CD4-positive, alpha-beta T cell treated with Interleukin-6 for 4 hours (primary cell): ENCODE measurements at regions not wholly inside any gene's neighbourhood (a gene's known extent, or its start where the extent isn't known, plus 50 kb on each side); places are given as distances from the start of the nearest gene placed in this dataset.

Experiments
- DNase-seq: peaks from one replicate; pipeline ENCODE4 v3.0.0-alpha.2; 2020; ENCODE audit warnings: mixed read lengths

DNA sequence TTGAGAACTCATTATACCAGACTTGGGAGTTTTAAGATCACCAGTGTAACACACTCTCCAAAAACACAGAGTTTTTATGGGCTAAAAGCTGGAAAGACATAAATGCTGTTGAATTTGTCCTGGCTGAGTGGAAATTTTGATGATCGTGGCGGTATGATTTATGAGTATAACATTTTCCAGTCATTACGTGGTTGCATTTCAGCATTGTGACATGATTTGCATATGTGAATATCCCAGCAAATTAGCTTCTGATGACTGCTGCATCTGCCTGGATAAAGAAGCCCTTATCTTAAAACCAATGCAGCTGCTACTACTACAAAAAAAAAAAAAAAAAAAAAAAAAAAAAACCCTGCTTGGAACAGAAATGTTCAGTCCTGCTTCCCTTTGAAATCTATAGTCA, 850.9 kb downstream of the TFAP2A start:
- no peak for DNase-seq

DNA sequence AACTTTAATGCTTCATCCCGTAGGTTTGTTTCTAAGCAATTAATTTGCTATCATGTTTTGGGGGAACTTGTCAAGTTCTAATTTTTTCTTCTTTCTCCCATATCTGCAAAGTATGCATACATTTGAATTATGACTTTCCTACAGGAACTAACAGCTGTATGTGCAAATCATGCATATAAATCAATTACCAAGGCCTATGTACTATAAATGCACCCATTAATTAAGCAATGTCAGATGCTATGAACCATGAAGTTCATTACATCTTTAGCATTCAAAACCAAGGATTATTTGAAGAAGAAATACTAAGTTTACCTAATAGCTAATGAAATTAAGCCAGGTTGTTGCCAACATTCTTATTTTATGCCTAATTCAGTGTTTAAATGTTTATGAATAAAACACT, 851.3 kb downstream of the TFAP2A start:
- DNase-seq = no peak

DNA sequence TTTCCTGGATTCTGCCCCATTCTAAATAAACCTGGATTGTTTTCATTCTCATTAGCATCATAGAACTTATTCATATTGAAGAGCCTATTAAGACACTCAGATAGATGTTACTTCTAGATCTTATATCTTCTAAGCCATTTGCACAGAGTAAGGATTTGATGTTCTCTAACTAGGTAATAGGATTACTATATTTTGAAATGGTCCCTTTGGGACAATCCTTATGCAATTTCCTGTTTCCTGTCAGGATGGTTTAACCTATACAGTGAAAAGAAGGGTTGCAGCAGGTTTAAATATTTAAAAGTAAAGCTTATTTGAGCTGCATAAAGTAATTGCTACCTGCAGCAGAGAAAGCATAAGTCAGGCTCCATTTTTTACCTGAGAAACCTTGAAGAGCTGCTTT, 860.1 kb downstream of the TFAP2A start:
- no peak for DNase-seq

DNA sequence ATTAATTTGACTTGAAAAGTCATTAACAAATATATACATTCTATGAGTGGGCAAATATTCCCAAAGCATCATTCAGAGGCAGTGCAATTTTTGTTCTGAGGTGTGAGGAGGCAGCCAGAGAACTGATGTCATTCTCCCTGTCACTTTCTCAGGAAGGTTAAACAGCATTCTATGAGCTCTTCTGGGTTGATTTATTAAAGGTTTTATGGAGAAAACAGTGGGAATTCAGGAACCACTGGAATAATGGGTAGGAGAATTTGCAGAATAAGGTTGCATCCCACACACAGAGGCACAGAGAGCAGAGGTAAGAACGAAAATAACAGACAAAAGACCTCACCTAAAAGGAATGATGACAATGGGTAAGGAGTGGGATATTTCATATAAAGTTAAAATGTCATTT, 860.6 kb downstream of the TFAP2A start:
- DNase-seq = no peak

DNA sequence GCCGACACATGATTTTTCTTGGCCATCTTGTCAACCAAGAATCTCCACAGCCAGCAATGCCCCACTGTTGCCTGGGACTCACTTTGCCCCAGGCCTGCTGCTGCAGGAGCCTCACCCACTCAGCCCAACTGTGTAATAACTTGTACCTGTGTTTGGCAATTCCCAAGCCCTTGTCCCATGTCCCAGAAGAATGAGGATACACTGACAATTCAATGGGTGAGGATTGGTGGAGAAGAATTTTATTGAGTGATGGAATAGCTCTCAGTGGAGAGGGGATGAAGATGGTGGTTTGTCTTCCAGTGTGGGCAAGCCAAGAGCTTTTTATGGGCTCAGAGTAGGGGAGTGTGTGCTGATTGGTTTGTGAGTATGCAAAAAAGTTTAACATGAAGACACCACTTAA, 861.9 kb downstream of the TFAP2A start:
- no peak for DNase-seq

DNA sequence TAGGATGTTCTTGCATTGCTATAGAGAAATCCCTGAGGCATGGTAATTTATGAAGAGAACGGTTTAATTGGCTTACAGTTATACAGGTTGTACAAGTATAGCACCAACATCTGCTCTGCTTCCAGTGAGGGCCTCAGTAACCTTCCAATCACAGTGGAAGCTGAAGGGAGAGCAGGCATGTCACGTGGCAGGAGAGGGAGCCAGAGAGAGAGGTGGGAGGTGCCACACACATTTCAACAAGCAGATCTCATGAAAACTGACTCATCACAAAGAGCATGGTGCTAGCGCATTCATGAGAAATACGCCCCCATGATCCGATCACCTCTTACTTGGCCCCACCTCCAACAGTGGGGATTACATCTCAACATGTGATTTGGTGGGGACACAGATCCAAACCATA, 871.2 kb downstream of the TFAP2A start:
- DNase-seq = no peak

DNA sequence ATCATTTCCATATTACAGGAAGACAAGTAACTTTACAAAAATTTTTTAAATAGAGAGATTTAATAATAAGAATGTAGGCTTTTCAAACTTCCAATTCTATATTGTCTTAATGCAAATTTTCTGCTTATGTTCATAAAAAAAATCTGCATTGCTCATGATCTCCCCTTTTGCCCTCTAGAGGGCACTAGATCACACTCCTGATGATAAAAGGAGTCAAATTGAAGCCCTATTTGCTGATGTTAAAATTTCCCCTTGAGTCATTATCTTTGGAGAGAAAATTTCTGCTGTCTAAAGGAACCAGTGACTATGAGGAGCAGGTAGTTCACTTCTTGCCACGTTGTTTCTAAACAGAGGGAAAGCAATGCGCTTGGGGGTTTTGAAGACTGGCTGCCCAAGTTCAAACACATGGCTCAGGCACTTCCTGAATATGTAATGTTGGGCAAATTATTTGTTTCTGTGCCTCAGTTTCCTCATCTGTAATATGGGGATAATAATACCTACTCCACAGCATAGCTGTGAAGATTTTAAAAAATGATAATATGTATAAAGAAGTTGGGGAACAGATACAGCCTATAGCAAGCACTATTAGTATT, 874.2 kb downstream of the TFAP2A start:
- no peak for DNase-seq

DNA sequence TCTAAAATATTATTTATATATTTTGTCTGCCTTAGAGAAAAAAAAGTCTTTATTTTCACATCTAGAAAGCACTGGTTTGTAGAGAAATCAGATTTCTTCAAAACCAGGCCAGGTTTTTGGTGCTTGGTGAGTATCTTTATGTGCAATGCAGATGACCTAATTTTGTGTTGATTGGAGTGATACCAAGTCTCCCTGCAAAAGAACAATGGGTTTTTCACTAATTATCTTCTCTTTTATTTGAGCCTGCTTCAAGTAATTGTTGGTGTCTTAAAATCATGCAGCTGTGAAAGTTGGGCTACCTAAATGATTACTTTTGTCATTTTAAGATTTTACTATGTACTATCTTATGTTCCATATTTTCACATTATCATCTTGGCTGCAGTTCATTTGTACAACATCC, 874.7 kb downstream of the TFAP2A start:
- no peak for DNase-seq

DNA sequence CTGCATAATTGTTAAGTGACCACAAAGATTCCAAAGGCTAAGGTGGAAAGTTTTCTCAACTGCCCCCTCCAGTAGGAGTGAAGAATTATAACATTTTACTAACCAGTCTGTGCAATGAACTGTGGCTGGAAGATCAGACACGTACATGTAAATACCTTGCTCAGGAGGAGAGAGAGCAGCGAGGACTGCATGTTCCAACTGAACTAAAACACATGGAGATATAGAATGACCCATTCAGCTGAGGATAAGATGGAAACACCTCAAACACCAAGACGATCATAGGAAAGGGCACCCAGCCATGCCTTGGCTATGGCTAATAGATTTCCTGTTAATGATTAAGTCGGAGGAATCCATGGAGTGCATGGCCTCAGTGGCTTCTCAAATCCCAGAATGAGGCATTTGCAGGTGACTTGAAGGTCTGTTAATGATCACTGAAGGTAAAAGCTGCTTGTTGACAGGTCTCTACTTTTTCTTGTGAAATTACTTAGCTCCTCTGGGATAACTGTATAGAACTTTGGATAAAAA, 875.6 kb downstream of the TFAP2A start:
- no peak for DNase-seq

DNA sequence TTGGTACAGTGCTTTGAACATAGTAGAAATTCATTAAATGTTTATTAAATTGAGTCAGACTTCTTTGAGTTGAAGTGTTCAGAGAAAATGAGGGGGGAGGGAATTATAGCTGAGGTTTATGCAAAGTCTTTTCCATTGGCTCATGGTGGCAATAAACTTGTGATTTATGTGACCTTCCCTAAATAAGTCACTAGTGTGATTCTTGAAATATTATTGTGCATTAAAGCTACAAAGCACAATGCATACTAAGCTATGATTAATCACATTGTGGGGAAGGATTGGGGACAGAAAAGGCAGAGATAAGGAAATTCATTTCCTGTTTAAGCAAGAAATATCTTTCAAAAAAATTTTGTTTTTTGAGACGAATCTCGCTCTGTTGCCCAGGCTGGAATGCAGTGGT, 877.5 kb downstream of the TFAP2A start:
- DNase-seq = no peak

DNA sequence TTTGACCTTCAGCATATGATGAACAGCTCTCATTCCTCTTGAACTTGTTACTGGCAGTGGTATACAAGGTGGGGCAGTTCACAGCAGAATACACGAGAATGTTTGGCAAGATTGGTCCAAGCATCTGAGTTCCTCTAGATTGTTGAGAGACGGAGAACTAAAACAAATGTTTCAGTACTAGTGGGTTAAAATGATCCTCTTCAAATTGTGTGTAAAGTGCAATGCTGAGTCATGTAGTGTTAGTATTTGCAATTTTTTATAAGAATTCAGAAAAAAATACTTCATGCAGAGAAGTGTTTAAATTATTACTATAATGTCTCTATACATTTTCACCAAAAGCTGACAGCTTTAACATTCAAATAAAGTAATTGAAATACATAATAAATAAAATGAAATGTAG, 879.8 kb downstream of the TFAP2A start:
- no peak for DNase-seq

DNA sequence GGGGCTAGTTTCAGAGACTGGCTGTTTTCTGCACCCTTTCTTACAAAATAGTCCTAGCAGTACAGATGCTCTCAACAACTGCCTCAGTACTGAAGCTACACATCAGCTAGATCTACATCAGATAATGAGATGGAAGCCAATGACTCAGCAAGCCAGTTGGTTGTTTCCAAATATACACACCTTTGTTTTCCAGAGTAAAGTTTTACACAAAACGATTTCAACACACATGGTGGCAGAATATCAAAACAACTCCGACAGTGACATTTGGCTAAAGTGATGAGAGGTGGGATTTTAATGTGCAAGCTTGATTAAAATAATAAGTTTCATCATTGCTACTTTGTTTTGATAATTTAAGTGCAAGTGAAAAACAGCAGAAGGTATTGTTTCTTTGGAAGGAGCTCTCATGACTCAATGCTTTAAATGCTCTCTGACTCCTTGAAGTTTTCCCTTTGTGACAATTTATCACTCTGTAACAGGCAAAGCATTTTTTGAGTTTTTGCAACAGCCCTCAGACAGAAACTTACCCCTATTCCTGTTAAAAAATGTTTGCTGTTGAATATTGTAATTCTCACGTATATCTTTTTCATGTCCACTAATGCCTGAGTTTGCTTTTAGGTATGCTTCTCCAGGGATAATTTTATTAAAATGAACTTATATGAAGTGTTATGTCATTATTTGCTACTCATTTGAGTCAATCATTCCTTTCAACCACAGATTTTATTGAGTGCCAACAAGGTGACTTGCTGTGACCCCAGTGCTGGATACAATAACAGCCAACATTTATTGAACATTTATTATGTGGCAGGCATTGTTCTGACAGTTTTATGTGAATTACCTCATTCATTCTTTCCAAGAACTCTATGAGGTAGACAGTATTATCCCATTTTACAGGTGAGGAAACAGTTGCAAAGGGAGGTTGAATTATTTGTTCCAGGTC, 882.0 kb downstream of the TFAP2A start:
- DNase-seq = no peak

DNA sequence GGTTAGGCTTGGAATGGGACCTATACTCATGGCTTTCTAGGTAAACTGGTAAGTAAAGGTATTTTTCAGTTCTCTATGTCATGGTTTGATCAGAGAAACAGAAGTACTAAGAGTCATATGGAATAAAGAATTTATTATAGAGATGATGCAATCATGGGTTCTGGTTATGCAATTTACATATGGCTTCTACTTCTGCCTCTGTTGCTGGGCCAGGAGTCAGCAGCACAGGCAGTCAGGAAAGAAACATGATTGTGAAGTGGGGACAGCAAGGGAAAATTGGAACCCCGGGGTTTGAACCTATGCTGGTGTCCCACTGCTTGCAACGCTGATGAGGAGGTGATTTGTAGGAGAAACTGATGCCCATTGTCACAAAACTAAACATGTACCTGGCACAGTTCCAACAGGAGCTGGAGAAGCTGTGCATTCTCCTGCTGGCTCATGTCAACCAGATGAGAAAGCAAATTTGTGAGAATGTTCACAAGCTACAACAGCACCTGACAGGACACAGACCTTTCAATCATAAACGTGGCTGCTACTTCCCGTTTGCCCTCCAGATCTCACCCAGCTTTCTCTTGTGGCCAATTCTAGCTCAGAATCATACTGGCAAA, 887.1 kb downstream of the TFAP2A start:
- DNase-seq = no peak

DNA sequence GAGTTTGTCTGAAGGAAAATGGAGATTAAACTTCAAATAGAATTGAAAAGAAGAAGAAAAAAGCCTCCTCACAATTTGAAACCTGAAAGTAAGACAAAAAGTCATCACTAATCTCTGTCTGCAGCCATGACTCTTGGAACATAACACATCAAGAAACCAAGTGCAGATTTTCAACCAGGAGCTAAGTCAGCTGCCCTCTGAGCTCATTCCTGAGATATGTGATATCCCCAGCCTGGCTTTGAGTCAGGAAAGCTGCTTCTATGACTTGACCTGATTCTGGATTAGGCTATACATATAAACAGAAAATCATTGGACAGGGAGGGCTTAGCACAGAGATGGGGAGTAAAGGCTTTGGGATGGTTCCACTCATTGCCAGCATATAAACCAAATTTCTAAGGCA, 891.4 kb downstream of the TFAP2A start:
- no peak for DNase-seq

DNA sequence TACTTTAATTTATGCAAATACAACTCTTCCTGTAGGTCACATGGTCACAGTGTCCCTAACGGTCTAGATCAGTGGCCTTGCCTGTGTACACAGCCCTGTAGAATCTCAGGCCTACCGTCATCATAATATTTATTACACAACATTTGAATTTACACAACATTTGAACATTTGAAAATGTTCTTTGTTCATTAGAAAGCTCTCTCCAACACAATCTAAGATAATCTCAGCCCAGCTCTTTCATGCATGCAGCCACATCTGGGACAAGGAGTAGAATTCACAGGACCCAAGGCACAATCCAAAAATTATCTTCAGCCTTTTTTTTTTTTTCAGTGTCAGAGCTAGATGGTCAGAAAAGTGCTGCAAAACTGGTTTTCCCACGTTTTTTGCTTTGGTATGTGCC, 892.8 kb downstream of the TFAP2A start:
- no peak for DNase-seq

DNA sequence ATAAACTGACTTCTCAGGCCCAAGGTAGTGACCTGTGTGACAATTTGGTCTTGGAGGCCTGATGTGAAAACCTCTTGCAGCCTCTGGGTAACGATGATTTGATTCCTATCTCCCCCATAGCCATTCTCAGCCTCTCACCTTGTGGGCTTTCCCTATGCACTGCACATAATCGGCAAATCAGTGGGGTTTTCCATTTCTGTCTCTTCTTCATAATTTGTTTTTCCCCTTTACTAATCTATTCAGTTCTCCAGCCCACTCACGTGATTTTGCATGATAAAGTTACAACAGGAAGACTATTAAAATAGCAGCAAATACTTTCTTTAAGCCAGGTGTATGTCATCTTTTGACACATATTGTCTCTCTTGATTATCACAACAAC, 893.7 kb downstream of the TFAP2A start:
- DNase-seq = no peak

DNA sequence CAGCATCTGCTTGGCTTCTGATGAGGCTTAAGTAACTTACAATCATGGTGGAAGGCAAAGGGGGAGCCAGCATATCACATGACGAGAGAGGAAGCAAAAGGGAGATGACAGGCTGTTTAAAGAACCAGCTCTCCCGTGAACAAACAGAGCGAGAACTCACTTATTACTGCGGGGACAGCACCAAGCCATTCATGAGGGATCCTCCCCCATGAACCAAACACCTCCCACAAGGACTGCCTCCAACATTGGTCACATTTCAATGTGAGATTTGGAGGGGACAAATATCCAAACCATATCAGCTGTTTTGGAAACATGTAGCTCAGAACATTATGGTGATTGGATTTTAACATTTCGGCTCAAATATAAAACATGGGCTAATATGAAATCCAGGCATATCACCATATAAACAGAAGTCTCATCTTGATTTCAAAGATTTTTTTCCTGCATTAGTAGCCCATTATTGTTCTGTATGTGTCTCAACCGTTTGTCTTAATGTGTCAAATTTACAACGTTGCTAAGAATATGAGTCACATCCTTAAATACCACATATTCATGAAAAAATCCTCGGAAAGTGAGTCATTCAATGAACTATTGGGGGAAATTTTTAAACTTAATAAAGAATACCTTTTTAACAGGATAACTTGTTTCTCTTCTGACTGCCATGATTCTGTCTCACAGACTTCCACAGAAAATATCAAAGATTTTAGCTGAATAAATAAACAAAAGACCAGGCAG, 894.3 kb downstream of the TFAP2A start:
- no peak for DNase-seq

DNA sequence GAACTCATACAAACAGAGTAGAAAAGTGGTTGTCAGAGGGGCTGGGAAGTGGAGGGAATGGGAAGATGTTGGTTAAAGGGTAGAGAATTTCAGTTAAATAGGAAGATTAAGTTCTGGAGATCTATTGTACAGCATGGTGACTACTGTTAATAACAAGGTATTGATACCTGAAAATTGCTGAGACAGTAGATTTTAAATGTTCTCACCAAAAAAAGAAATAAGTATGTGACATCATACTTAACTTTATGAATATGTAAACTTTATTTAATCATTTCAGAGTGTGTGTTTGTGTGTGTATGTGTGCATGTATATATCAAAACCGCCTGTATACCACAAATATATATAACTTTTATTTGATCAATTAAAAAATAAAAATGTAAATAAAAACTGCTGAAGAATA, 896.4 kb downstream of the TFAP2A start:
- no peak for DNase-seq

DNA sequence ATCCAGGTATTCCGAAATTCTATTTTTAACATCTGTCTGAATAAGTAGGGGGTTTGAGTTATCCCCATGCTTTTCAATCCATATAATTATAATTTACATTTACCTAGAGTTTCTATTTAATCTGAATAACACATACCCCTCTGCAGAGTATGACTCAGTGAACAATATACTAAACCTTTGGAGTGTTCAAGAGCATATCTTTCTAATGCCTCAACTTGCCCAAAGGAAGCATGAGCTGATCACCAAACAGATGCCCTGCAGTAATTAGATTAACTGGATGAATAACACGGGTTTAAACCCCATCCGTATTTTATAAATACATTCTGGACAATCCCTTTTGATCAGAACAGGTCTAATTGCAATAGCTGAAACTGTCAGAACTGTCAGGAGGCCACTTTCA, 897.1 kb downstream of the TFAP2A start:
- no peak for DNase-seq

DNA sequence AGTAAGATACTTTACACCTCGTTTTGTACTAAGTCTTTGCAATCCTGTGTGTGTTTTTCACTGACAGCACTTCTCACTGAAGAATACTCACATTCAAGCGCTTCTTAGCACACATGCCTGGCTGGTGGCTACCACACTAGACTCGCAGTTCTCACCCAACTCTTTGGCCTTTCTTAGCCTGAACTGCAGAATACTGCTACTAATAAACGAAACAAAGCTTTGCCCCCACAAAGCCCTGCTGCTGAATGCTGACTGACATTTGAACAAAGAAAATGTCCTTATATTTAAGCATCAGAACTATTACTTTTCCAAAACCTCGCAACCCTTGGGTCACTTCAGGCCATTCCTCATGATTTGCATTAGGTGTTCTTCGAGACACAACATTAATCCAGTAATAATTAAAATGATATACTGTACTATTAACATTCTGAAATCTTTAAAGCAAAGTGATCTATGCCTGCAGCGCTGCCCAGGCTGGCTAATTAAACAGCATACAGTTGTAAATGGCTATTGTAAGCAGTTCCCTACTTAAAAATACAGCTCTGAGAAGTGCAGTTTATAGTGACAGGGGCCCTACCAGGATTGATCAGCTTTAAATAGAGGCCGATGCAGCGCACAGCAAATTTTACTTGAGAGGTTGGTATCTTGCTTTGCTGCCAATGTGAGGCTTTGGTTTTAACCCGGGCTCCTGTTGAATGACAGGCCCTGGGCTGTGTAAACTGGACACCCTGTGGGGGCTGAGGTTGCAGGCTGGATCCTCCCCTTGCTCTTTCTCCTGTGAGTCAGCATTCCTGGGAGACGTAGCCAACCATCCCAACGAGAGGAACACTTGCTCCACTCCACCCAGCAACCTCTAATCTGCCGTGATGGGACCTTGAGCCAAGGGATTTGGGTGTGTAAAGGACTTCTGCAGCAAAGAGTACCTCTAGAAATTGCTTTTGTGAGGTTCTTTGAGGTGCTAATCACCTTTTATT, 899.0 kb downstream of the TFAP2A start:
- DNase-seq = no peak

DNA sequence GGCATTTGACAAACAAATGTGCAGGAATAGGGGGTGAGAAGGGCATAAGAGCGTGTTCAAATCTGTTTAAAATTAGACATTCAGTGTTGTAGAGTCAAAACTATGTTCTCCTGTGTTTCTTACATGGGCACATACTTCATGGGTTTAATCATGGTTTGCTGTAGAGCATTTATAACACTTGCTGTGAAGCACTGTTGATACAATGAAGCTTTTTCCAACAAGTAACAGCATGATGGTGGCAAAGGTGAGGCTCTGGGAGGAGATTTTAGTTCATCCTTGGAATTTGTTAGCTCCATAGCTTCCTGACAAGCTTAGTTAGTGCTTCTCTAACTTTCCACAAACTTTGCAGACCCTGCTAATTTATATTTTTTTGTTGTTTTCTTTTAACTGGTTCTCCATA, 900.7 kb downstream of the TFAP2A start:
- no peak for DNase-seq

DNA sequence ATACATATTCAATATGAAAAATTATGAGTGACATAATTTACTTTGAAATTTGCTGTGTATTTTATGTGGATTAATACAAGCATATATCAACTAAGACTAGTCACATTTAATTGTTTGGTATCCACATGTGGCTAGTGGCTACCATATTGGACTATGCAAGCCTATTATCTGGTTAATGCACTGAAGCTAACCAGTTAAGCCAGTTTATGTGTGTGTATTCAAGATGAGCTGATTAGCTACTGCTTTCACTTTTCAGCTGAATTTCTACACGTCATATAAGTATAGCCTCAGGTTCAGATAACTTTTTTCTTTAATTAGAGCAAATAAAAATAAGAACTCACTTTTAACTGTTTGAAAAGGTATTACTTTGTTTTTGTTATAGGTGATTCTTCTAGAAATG, 903.7 kb downstream of the TFAP2A start:
- no peak for DNase-seq
